WERI-Rb-1 (cell line): ENCODE measurements at regions not wholly inside any gene's neighbourhood (a gene's known extent, or its start where the extent isn't known, plus 50 kb on each side); places are given as distances from the start of the nearest gene placed in this dataset.
"Not testable (repeated sequence)": the region's sequence is repeated elsewhere in the genome, so short reads cannot be mapped to it uniquely, and the experiment has no call there.

Experiments used
- DNase-seq: peaks from one replicate; pipeline ENCODE4 v3.0.0-alpha.2; 2020
- H3K27ac ChIP-seq: fragments of 250-450 bp; sonication (Bioruptor Pico); 2 replicates; pipeline ENCODE4 v1.5.1; 2020; ENCODE audit warnings: mild to moderate bottlenecking, moderate library complexity
- H3K27me3 ChIP-seq: fragments of 250-450 bp; sonication (Bioruptor Pico); 2 replicates; pipeline ENCODE4 v1.5.1; 2021; ENCODE audit warnings: mild to moderate bottlenecking, low read depth, moderate library complexity; ENCODE audit not compliant: insufficient read depth, severe bottlenecking
- H3K36me3 ChIP-seq: fragments of 250-450 bp; sonication (Bioruptor Pico); 2 replicates; pipeline ENCODE4 v1.5.1; 2020; ENCODE audit warnings: mild to moderate bottlenecking, moderate library complexity
- H3K4me3 ChIP-seq: 2 replicates; pipeline ENCODE4 v1.5.1; 2011; ENCODE audit warnings: low read depth, mild to moderate bottlenecking, control low read depth, low read length
- H3K9me3 ChIP-seq: fragments of 250-450 bp; sonication (Bioruptor Pico); 2 replicates; pipeline ENCODE4 v1.5.1; 2021; ENCODE audit warnings: mild to moderate bottlenecking, moderate library complexity; ENCODE audit not compliant: severe bottlenecking
- CTCF ChIP-seq: IDR thresholded peaks from 2 replicates; pipeline ENCODE4 v1.5.1; 2011; ENCODE audit warnings: low read depth, mild to moderate bottlenecking, control low read depth, inconsistent platforms, low read length

- no peak for DNase-seq
- no peaks in the 10 kb centered on the region for H3K36me3 ChIP-seq
- H3K4me3 ChIP-seq = no peak overlapping the region
- peaks cover 83% of the 10 kb centered on the region for H3K27me3 ChIP-seq
- TF ChIP-seq CTCF = no peak
- no peaks in the 10 kb centered on the region for H3K9me3 ChIP-seq
- no peak overlapping the region for H3K27ac ChIP-seq
Observed at GRCh38 chr6:165843568-165844113, 180.6 kb upstream of the PDE10A start.

- peaks cover 81% of the 10 kb centered on the region for H3K27me3 ChIP-seq
- no peak for TF ChIP-seq CTCF
- DNase-seq = no peak
- no peak overlapping the region for H3K27ac ChIP-seq
- no peaks in the 10 kb centered on the region for H3K9me3 ChIP-seq
- H3K4me3 ChIP-seq = no peak overlapping the region
- no peaks in the 10 kb centered on the region for H3K36me3 ChIP-seq
Observed at GRCh38 chr6:165843121-165843520, 180.1 kb upstream of the PDE10A start.

GRCh38 chr6:165842281-165842936 is 179.4 kb upstream of the PDE10A start:
- no peak for DNase-seq
- H3K36me3 ChIP-seq = no peaks in the 10 kb centered on the region
- H3K27ac ChIP-seq = no peak overlapping the region
- H3K9me3 ChIP-seq = no peaks in the 10 kb centered on the region
- TF ChIP-seq CTCF = no peak
- peaks cover 74% of the 10 kb centered on the region for H3K27me3 ChIP-seq
- no peak overlapping the region for H3K4me3 ChIP-seq

GRCh38 chr6:165841153-165841558 is 178.1 kb upstream of the PDE10A start:
- no peak for DNase-seq
- Histone ChIP-seq H3K9me3 (no peaks in the 10 kb centered on the region), H3K27ac (no peak overlapping the region), H3K36me3 (no peaks in the 10 kb centered on the region), H3K27me3 (peaks cover 67% of the 10 kb centered on the region), H3K4me3 (no peak overlapping the region)
- TF ChIP-seq CTCF = no peak

GRCh38 chr6:165837948-165838745 is 175.1 kb upstream of the PDE10A start:
- Histone ChIP-seq H3K36me3 (no peaks in the 10 kb centered on the region), H3K27ac (no peak overlapping the region), H3K9me3 (no peaks in the 10 kb centered on the region), H3K27me3 (peaks cover 68% of the 10 kb centered on the region), H3K4me3 (no peak overlapping the region)
- no peak for DNase-seq
- TF ChIP-seq CTCF = no peak

GRCh38 chr6:165836648-165837047 is 173.6 kb upstream of the PDE10A start:
- not testable (repeated sequence) for H3K36me3 ChIP-seq, H3K9me3 ChIP-seq, H3K4me3 ChIP-seq, DNase-seq, H3K27ac ChIP-seq
- peaks cover 69% of the 10 kb centered on the region for H3K27me3 ChIP-seq
